Activated naive CD8-positive, alpha-beta T cell treated with anti-CD3 and anti-CD28 coated beads, Interleukin-2, amount 10 ng/mL, durations not matched to agents 7 days and 5 days (primary cell): ENCODE measurements at regions not wholly inside any gene's neighbourhood (a gene's known extent, or its start where the extent isn't known, plus 50 kb on each side); places are given as distances from the start of the nearest gene placed in this dataset.
"Not testable (repeated sequence)": the region's sequence is repeated elsewhere in the genome, so short reads cannot be mapped to it uniquely, and the experiment has no call there.

ENCODE experiments used
- ATAC-seq: fragments of 150-1000 bp; cut with Tn5 transposase; one replicate; pipeline ENCODE4 v1.10.0; 2021; ENCODE audit warnings: low read depth, moderate library complexity
- POLR2A ChIA-PET: fragments of 350-600 bp; sonication (Branson Sonifier 250); formaldehyde crosslinking; loops from one replicate; lab custom pipeline; 2021; ENCODE audit warnings: antibody characterized with exemption; lab: Charles Lee
- DNase-seq: peaks from one replicate; pipeline ENCODE4 v3.0.0; 2021
- H3K27ac Mint-ChIP-seq: one replicate; pipeline ENCODE4 v1.8.0; 2022; ENCODE audit warnings: mild to moderate bottlenecking, mixed read lengths
- H3K27me3 Mint-ChIP-seq: one replicate; pipeline ENCODE4 v1.8.0; 2022; ENCODE audit warnings: mild to moderate bottlenecking, moderate library complexity, mixed read lengths
- H3K36me3 Mint-ChIP-seq: one replicate; pipeline ENCODE4 v1.8.0; 2021; ENCODE audit warnings: mild to moderate bottlenecking, mixed read lengths
- H3K4me1 Mint-ChIP-seq: one replicate; pipeline ENCODE4 v1.8.0; 2021; ENCODE audit warnings: mixed read lengths
- H3K4me3 Mint-ChIP-seq: one replicate; pipeline ENCODE4 v1.8.0; 2022; ENCODE audit warnings: mild to moderate bottlenecking, moderate library complexity, mixed read lengths
- H3K9me3 Mint-ChIP-seq: one replicate; pipeline ENCODE4 v1.8.0; 2021; ENCODE audit warnings: mixed read lengths

- ATAC-seq (no peak), DNase-seq (no peak)
- Mint-ChIP-seq H3K9me3 (no peaks in the 10 kb centered on the region), H3K27me3 (peaks cover 29% of the 10 kb centered on the region), H3K27ac (no peak overlapping the region), H3K4me3 (no peak overlapping the region), H3K36me3 (no peaks in the 10 kb centered on the region), H3K4me1 (peaks cover 8% of the 10 kb centered on the region)
- POLR2A ChIA-PET: no interaction called here
Observed at GRCh38 chr14:106635569-106635968, 1109.2 kb downstream of the TMEM121 start.

DNA sequence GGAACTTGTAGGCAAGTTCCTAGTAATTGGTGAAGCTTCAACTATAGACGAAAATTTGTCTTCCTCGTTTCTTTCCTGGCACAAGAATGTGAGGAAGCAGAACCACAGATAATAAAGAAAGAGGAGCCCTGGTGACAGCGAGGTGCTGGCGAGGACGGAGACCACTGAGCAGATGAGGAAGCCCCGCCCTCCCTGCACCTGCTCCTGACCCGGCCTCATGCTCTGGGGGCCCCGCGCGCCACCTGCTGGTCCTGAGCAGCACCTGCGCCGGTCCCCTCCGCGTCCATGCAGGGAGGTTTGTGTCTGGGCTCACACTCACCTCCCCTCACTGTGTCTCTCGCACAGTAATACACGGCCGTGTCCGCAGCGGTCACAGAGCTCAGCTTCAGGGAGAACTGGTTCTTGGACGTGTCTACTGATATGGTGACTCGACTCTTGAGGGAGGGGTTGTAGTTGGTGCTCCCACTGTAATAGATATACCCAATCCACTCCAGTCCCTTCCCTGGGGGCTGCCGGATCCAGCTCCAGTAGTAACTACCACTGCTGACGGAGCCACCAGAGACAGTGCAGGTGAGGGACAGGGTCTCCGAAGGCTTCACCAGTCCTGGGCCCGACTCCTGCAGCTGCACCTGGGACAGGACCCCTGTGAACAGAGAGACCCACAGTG lies 1112.5 kb downstream of the TMEM121 start:
- H3K4me1 Mint-ChIP-seq, H3K9me3 Mint-ChIP-seq, H3K27ac Mint-ChIP-seq, H3K36me3 Mint-ChIP-seq, ATAC-seq, POLR2A ChIA-PET: not testable (repeated sequence)
- Mint-ChIP-seq H3K4me3 (peak overlapping the region; percentile 29), H3K27me3 (peaks cover 27% of the 10 kb centered on the region)
- peak; percentile 72 for DNase-seq

GRCh38 chr14:106642090-106642489 lies 1115.7 kb downstream of the TMEM121 start:
- H3K27ac Mint-ChIP-seq: no peak overlapping the region
- H3K4me3 Mint-ChIP-seq: no peak overlapping the region
- no peaks in the 10 kb centered on the region for H3K36me3 Mint-ChIP-seq
- peaks cover 27% of the 10 kb centered on the region for H3K27me3 Mint-ChIP-seq
- peaks cover 2% of the 10 kb centered on the region for H3K4me1 Mint-ChIP-seq
- ATAC-seq (no peak), DNase-seq (no peak)
- no peaks in the 10 kb centered on the region for H3K9me3 Mint-ChIP-seq
- POLR2A ChIA-PET: no interaction called here

DNA sequence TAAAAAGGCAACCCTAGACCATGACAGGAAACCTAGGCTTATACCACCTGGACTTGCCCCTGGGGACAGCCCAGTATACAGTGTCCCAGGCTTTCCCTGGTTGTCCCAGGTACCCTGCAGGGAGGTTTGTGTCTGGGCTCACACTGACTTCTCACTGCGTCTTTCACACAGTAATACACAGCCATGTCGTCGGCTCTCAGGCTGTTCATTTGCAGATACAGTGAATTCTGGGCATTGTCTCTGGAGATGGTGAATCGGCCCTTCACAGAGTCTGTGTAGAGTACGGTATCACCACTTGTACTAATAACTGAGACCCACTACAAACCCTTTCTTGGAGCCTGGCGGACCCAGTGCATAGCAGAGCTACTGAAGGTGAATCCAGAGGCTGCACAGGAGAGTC lies 1116.6 kb downstream of the TMEM121 start:
- DNase-seq, H3K36me3 Mint-ChIP-seq, H3K4me3 Mint-ChIP-seq, POLR2A ChIA-PET, H3K4me1 Mint-ChIP-seq, H3K9me3 Mint-ChIP-seq, ATAC-seq, H3K27ac Mint-ChIP-seq: not testable (repeated sequence)
- H3K27me3 Mint-ChIP-seq: peaks cover 27% of the 10 kb centered on the region

DNA sequence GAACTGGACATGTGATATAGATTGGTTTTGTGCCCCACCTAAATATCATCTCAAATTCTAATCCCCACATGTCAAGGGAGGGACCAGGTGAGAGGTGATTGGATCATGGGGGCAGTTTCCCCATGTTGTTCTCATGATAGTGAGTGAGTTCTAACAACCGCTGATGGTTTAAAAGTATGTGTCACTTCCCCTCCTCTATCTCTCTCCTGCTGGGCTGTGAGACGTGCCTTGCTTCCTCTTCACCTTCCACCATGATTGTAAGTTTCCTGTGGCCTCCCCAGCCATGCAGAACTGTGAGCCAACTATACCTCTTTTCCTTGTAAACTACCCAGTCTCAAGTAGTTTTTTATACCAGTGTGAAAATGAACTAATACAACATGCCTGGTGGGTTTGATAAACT lies 1122.5 kb downstream of the TMEM121 start:
- H3K4me3 Mint-ChIP-seq, H3K4me1 Mint-ChIP-seq, H3K27ac Mint-ChIP-seq, H3K36me3 Mint-ChIP-seq, DNase-seq, ATAC-seq, H3K9me3 Mint-ChIP-seq, POLR2A ChIA-PET: not testable (repeated sequence)
- H3K27me3 Mint-ChIP-seq: peaks cover 34% of the 10 kb centered on the region

DNA sequence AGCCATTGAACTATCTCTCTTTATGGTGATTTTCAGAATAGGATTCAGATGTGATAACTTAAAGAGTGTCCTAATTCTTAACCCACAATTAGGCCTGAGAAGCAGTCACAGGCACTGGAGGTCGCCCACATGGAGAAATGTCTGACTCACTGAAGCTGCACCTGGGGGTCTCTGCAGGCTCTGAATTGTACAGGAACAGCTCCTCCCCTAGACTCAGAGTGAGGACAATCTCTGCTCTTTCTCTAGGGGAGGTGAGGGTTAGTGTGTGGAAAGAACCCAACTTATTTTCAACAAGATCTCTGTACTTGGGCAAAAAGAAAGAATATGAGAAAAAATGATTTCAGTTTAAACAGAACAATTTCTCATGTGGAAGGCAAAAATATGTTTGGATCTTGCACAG lies 1124.6 kb downstream of the TMEM121 start:
- POLR2A ChIA-PET: no interaction called here
- H3K9me3 Mint-ChIP-seq: peaks cover 6% of the 10 kb centered on the region

GRCh38 chr14:106652494-106652893 lies 1126.1 kb downstream of the TMEM121 start:
- Mint-ChIP-seq H3K9me3 (peaks cover 6% of the 10 kb centered on the region), H3K27ac (peak overlapping the region; percentile 13), H3K4me1 (peaks cover 12% of the 10 kb centered on the region), H3K4me3 (no peak overlapping the region), H3K36me3 (peaks cover 1% of the 10 kb centered on the region), H3K27me3 (peaks cover 43% of the 10 kb centered on the region)
- DNase-seq (no peak), ATAC-seq (no peak)
- POLR2A ChIA-PET: no interaction called here

More for the DNA sequence above, 1124.6 kb downstream of the TMEM121 start:
- DNase-seq (no peak), ATAC-seq (no peak)
- H3K27ac Mint-ChIP-seq: no peak overlapping the region
- peaks cover 1% of the 10 kb centered on the region for H3K36me3 Mint-ChIP-seq
- no peak overlapping the region for H3K4me3 Mint-ChIP-seq
- H3K27me3 Mint-ChIP-seq: peaks cover 38% of the 10 kb centered on the region
- peaks cover 8% of the 10 kb centered on the region for H3K4me1 Mint-ChIP-seq

DNA sequence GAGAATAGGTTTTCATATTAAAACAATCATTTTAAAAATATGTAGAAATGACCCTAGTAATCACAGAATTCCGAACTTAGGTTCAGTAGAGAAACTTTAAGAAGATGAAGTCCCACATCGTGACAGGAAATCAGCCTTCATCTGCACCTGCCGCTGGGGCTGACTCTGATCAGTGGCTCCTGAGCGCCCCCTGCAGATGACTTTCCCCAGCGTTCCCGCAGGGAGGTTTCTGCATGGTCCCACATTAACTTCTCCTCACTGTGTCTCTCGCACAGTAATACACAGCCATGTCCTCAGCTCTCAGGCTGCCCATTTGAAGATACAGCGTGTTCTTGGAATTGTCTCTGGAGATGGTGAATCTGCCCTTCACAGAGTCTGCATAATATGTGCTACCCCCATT lies 1131.1 kb downstream of the TMEM121 start:
- POLR2A ChIA-PET: no interaction called here
- Mint-ChIP-seq H3K4me3 (no peak overlapping the region), H3K4me1 (peaks cover 22% of the 10 kb centered on the region), H3K36me3 (no peaks in the 10 kb centered on the region), H3K27ac (no peak overlapping the region), H3K27me3 (peaks cover 30% of the 10 kb centered on the region), H3K9me3 (no peaks in the 10 kb centered on the region)
- ATAC-seq (no peak), DNase-seq (peak; percentile 71)

GRCh38 chr14:106658066-106658860 lies 1131.9 kb downstream of the TMEM121 start:
- H3K4me1 Mint-ChIP-seq: peaks cover 22% of the 10 kb centered on the region
- H3K9me3 Mint-ChIP-seq, POLR2A ChIA-PET, H3K4me3 Mint-ChIP-seq, H3K36me3 Mint-ChIP-seq, ATAC-seq, H3K27ac Mint-ChIP-seq, DNase-seq: not testable (repeated sequence)
- peaks cover 30% of the 10 kb centered on the region for H3K27me3 Mint-ChIP-seq

GRCh38 chr14:106661561-106661960 lies 1135.2 kb downstream of the TMEM121 start:
- H3K4me3 Mint-ChIP-seq: peak overlapping the region; percentile 28
- H3K4me1 Mint-ChIP-seq: peaks cover 19% of the 10 kb centered on the region
- H3K36me3 Mint-ChIP-seq, H3K27ac Mint-ChIP-seq, DNase-seq, H3K9me3 Mint-ChIP-seq, POLR2A ChIA-PET: not testable (repeated sequence)
- peak; percentile 77 for ATAC-seq
- H3K27me3 Mint-ChIP-seq: peaks cover 26% of the 10 kb centered on the region

GRCh38 chr14:106662936-106663550 lies 1136.7 kb downstream of the TMEM121 start:
- H3K36me3 Mint-ChIP-seq: peaks cover 2% of the 10 kb centered on the region
- POLR2A ChIA-PET: no interaction called here
- H3K4me3 Mint-ChIP-seq: no peak overlapping the region
- H3K27ac Mint-ChIP-seq: no peak overlapping the region
- ATAC-seq: no peak
- peaks cover 39% of the 10 kb centered on the region for H3K27me3 Mint-ChIP-seq
- H3K4me1 Mint-ChIP-seq: peaks cover 12% of the 10 kb centered on the region
- H3K9me3 Mint-ChIP-seq: peaks cover 2% of the 10 kb centered on the region
- no peak for DNase-seq

- peaks cover 45% of the 10 kb centered on the region for H3K27me3 Mint-ChIP-seq
- H3K9me3 Mint-ChIP-seq, POLR2A ChIA-PET, H3K4me1 Mint-ChIP-seq, H3K27ac Mint-ChIP-seq, ATAC-seq, H3K4me3 Mint-ChIP-seq, H3K36me3 Mint-ChIP-seq: not testable (repeated sequence)
- peak; percentile 76 for DNase-seq
Observed at GRCh38 chr14:106663805-106664410, 1137.5 kb downstream of the TMEM121 start.

- Mint-ChIP-seq H3K27me3 (peaks cover 46% of the 10 kb centered on the region), H3K27ac (no peak overlapping the region)
- no peak for DNase-seq
Observed at GRCh38 chr14:106665814-106666213, 1139.4 kb downstream of the TMEM121 start.

More at GRCh38 chr14:106665814-106666213, 1139.4 kb downstream of the TMEM121 start:
- POLR2A ChIA-PET: no interaction called here
- ATAC-seq: no peak
- Mint-ChIP-seq H3K4me1 (peaks cover 10% of the 10 kb centered on the region), H3K36me3 (peaks cover 2% of the 10 kb centered on the region), H3K9me3 (peaks cover 2% of the 10 kb centered on the region), H3K4me3 (no peak overlapping the region)
